GM12891 (cell line): ENCODE measurements at regions not wholly inside any gene's neighbourhood (a gene's known extent, or its start where the extent isn't known, plus 50 kb on each side); places are given as distances from the start of the nearest gene placed in this dataset.

ENCODE experiments used
- DNase-seq: peaks from one replicate; pipeline ENCODE4 v3.0.0; 2011; ENCODE audit warnings: low spot score; ENCODE audit not compliant: insufficient read length
- FAIRE-seq: peaks from 2 replicates; lab custom pipeline; 2011; peaks lifted over from hg19 to GRCh38; lab: Jason Lieb, UNC
- PAX5 ChIP-seq: IDR thresholded peaks from 2 replicates; pipeline ENCODE4 v1.6.1; 2011; ENCODE audit warnings: low read length, moderate library complexity, mild to moderate bottlenecking; ENCODE audit not compliant: insufficient read depth, severe bottlenecking
- POLR2A ChIP-seq: IDR thresholded peaks from 2 replicates; pipeline ENCODE4 v1.6.1; 2011; ENCODE audit warnings: low read depth, low read length, control low read depth
- POLR2AphosphoS5 ChIP-seq: IDR thresholded peaks from 2 replicates; pipeline ENCODE4 v1.6.1; 2011; ENCODE audit warnings: low read depth, low read length, control low read depth
- POU2F2 ChIP-seq: IDR thresholded peaks from 2 replicates; pipeline ENCODE4 v1.6.1; 2011; ENCODE audit warnings: low read depth, mild to moderate bottlenecking, control low read depth, low read length, moderate library complexity
- SPI1 ChIP-seq: IDR thresholded peaks from 2 replicates; pipeline ENCODE4 v1.6.1; 2011; ENCODE audit warnings: low read depth, low read length, control low read depth
- TAF1 ChIP-seq: IDR thresholded peaks from 2 replicates; pipeline ENCODE4 v1.6.1; 2011; ENCODE audit warnings: low read depth, low read length, control low read depth

- FAIRE-seq (no peak), DNase-seq (no peak)
- no peak for TF ChIP-seq POLR2AphosphoS5
These were observed 529.3 kb upstream of the SPRY2 start for GRCh38 chr13:80870186-80870585.

- no peak for DNase-seq
- TF ChIP-seq SPI1 (no peak), TAF1 (no peak)
- FAIRE-seq: no peak
These were observed 526.0 kb upstream of the SPRY2 start for GRCh38 chr13:80866921-80867320.

DNA sequence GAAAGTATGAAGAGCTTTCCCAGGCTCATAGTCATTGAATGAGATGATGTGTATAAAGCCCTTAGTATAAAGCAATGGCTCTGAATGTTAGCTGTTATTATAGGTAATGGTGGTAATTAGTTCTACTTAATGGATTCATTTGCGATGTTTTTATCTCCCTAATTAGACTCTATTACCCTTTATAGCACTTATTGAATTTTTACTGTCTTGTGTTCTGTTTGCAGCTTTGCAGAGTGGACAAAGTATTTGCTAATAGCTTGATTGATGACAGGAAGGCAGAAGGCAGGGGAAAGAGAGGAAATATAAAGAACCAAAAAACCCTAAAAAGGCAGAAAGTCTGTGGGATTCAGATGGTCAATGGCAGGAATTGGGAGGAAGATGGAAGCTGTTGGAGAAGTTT is 524.4 kb upstream of the SPRY2 start:
- FAIRE-seq: no peak

DNA sequence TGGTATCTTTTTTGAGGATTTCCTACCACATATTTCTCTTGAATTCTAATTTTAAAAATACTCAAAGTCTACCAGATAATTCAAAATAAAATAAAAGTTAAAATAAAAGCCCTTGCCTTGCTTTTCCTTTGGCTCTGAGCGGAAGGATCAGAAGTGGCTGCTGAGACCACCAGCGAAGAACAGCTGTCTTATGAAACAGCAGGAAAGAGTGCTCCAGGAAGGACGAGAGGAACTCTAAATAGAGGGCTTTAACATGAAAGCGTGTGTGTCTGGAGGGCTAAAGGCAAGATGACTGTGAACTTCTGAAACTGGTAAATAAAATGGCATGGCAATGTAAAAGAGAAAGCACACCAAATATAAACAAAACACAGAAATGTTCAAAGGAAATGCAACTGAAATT is 521.5 kb upstream of the SPRY2 start:
- TF ChIP-seq SPI1 (no peak), PAX5 (no peak), POLR2AphosphoS5 (no peak), POLR2A (no peak), TAF1 (no peak), POU2F2 (no peak)
- FAIRE-seq (no peak), DNase-seq (no peak)

More for the DNA sequence above, 524.4 kb upstream of the SPRY2 start:
- no peak for DNase-seq
- TF ChIP-seq PAX5 (no peak), POLR2A (no peak), SPI1 (no peak), TAF1 (no peak), POU2F2 (no peak), POLR2AphosphoS5 (no peak)

DNA sequence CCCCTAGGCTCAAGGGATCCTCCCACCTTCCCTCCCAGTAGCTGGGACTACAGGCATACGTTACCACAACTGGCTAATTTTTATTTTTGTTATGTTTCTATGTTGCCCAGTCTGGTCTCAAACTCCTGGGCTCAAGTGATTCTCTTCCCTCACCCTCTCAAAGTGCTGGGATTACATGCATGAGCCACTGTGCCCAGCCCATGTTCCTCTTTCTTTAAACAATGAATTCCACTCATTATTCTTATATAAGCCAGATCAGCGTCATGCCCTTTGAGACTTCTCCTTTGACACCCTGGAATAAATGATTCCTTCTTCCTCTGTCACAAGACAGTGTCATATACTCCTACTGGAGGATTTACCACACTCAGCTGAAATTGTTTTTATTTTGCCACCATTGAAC is 519.9 kb upstream of the SPRY2 start:
- no peak for DNase-seq
- TF ChIP-seq POLR2AphosphoS5 (no peak), POLR2A (no peak), SPI1 (no peak), POU2F2 (no peak), PAX5 (no peak), TAF1 (no peak)
- FAIRE-seq: no peak

DNA sequence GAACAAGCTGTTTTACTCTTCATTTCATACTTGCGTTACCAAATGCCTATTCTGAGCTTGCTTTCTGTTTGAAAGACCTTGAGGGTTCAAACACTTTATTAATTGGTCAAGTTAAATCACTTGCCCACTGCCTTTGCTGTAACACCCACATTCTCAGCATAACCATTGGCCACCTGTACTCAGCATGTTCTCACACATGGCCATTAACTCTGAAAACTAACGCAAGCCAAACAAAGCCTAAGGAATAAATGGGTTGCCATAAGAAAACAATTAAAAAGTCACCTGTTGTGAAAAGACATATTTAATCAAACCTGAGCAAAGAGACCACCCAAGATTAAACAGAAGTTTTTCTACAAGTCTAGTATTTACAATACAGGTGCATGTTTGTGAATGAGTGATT is 517.2 kb upstream of the SPRY2 start:
- no peak for TF ChIP-seq PAX5
- no peak for TF ChIP-seq POLR2AphosphoS5
- TF ChIP-seq POU2F2: no peak
- TF ChIP-seq TAF1: no peak
- DNase-seq: no peak
- no peak for FAIRE-seq

DNA sequence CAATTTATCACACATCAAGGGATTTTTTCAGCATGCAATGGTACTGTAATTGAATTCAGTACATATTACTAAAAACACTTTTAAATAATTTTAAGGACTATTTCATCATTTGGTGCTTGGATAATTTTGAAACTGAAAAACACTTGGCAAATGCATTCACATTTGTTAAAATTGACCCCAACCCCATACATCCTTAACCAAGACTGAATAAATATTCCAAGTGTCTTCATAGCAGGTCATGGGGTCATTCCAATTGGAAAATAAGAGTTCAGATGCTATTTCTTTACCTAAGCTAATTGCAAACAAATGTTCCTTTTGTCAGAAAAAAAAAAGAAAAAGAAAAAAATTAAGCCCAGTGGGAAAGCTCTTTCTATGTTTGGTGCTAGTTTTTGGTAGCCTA is 516.4 kb upstream of the SPRY2 start:
- no peak for FAIRE-seq
- TF ChIP-seq TAF1 (no peak), POU2F2 (no peak), POLR2A (no peak), SPI1 (no peak), PAX5 (no peak)

DNA sequence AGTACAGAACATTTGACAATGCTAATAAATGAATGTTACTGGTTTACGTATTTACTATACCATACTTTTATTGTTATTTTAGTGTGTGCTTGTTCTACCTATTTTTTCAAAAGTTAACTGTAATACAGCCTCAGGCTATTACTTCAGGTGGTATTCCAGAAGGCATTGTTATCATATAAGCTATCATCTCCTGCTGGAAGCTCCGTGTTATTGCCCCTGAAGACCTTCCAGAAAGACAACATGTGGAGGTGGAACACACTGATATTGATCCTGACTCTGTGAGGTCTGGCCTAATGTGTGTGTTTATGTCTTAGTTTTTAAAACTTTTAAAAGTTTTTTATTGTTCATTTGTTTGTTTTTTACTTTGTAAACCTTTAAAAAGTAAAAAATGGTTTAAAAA is 509.8 kb upstream of the SPRY2 start:
- DNase-seq (no peak), FAIRE-seq (no peak)

More for the DNA sequence above, 516.4 kb upstream of the SPRY2 start:
- DNase-seq: no peak

DNA sequence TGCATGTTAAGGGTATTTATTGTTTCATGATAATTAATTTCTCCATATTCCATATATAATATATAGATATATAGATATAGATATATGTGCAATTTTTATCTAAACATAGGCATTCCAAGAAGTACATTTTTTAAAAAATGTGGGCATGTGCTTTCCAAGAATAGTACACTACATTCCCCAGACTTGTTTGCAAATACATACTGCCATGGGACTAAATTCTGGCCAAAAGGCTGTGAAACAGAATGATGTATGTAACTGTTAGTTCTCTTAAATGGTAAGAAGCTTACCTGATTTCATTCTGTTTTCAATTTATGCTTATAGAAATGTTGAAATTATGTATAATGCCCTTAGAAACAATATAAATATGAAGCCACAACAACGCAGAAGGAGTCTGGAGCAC is 503.2 kb upstream of the SPRY2 start:
- no peak for TF ChIP-seq POLR2AphosphoS5
- no peak for TF ChIP-seq POU2F2
- TF ChIP-seq SPI1: no peak
- TF ChIP-seq TAF1: no peak
- no peak for TF ChIP-seq PAX5
- TF ChIP-seq POLR2A: no peak
- DNase-seq: no peak
- FAIRE-seq: no peak

More for the DNA sequence above, 509.8 kb upstream of the SPRY2 start:
- TF ChIP-seq PAX5 (no peak), SPI1 (no peak), TAF1 (no peak), POU2F2 (no peak), POLR2AphosphoS5 (no peak), POLR2A (no peak)

DNA sequence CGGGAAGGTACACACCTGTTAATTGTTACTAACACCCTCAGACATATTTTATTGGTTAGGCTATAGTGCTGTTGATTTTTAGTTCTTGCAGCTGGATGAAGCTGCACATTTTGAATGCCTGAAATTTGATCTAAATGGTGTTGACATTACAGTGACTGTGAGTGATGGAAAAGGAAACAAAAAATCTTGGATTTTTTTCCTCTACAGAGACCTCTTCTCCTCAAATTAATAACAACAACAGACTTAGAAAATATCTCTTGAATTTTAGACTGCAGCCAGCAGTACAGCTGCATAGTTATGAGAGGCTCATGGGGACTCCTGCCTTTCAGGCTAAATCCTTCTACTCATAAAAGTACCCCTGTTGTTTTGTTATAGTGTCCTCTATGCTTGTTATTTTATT is 500.5 kb upstream of the SPRY2 start:
- FAIRE-seq: no peak
- TF ChIP-seq POLR2A (no peak), PAX5 (no peak), SPI1 (no peak), POU2F2 (no peak), TAF1 (no peak), POLR2AphosphoS5 (no peak)
- no peak for DNase-seq

- no peak for FAIRE-seq
- TF ChIP-seq TAF1 (no peak), POLR2AphosphoS5 (no peak)
- DNase-seq: no peak
These were observed 499.5 kb upstream of the SPRY2 start for GRCh38 chr13:80840316-80840976.
